ENCODE measurements at regions not wholly inside any gene's neighbourhood (a gene's known extent, or its start where the extent isn't known, plus 50 kb on each side); places are given as distances from the start of the nearest gene placed in this dataset. TPM values are rescaled to one million over a fixed set of nuclear protein-coding genes. Genes with fewer than 3 reads are reported as not detected.

Small RNAs in the stretch of these regions (small RNA-seq; reads per million reads assigned to genes)
- gene AL445264.1: not detected
- gene RNU6-54P: not detected

All from Karpas-422 (cell line).